HG02678 (cell line): ENCODE measurements at regions not wholly inside any gene's neighbourhood (a gene's known extent, or its start where the extent isn't known, plus 50 kb on each side); places are given as distances from the start of the nearest gene placed in this dataset.
"Not testable (repeated sequence)": the region's sequence is repeated elsewhere in the genome, so short reads cannot be mapped to it uniquely, and the experiment has no call there.

Experiments
- ATAC-seq: cut with Tn5 transposase; IDR thresholded peaks from one replicate; pipeline ENCODE4 v1.9.1; 2021; ENCODE audit warnings: mild to moderate bottlenecking, moderate library complexity; ENCODE audit not compliant: unreplicated experiment

GRCh38 chr5:1654786-1655495 lies 131.2 kb upstream of the LPCAT1 start:
- ATAC-seq, result no peak

- ATAC-seq, result peak; percentile 76
Observed at GRCh38 chr5:1653698-1654651, 130.2 kb upstream of the LPCAT1 start.

- ATAC-seq, result peak; percentile 35
Observed at GRCh38 chr5:1652873-1653697, 129.3 kb upstream of the LPCAT1 start.

- no peak for ATAC-seq
Observed at GRCh38 chr5:1651971-1652872, 128.5 kb upstream of the LPCAT1 start.

- no peak for ATAC-seq
Observed at GRCh38 chr5:1651250-1651649, 127.5 kb upstream of the LPCAT1 start.

- ATAC-seq, result no peak
Observed at GRCh38 chr5:1649554-1649953, 125.8 kb upstream of the LPCAT1 start.

- no peak for ATAC-seq
Observed at GRCh38 chr5:1648806-1649205, 125.0 kb upstream of the LPCAT1 start.

- ATAC-seq, result no peak
Observed at GRCh38 chr5:1647580-1647979, 123.8 kb upstream of the LPCAT1 start.

GRCh38 chr5:1644810-1645571 lies 121.2 kb upstream of the LPCAT1 start:
- ATAC-seq, result peak; percentile 77

- not testable (repeated sequence) for ATAC-seq
Observed at GRCh38 chr5:1644393-1644809, 120.6 kb upstream of the LPCAT1 start.

- no peak for ATAC-seq
Observed at GRCh38 chr5:1643651-1644392, 120.1 kb upstream of the LPCAT1 start.

- no peak for ATAC-seq
Observed at GRCh38 chr5:1642621-1643061, 118.9 kb upstream of the LPCAT1 start.

- ATAC-seq, result no peak
Observed at GRCh38 chr5:1642221-1642620, 118.5 kb upstream of the LPCAT1 start.

- ATAC-seq, result peak; percentile 78
Observed at GRCh38 chr5:1641560-1642166, 117.9 kb upstream of the LPCAT1 start.

GRCh38 chr5:1641041-1641440 lies 117.3 kb upstream of the LPCAT1 start:
- ATAC-seq, result no peak

- no peak for ATAC-seq
Observed at GRCh38 chr5:1640421-1640881, 116.7 kb upstream of the LPCAT1 start.

GRCh38 chr5:1639757-1640156 lies 116.0 kb upstream of the LPCAT1 start:
- no peak for ATAC-seq
